SU-DHL-6 (cell line): ENCODE measurements at regions not wholly inside any gene's neighbourhood (a gene's known extent, or its start where the extent isn't known, plus 50 kb on each side); places are given as distances from the start of the nearest gene placed in this dataset.

Experiments
- H2AFZ ChIP-seq: fragments of 200-600 bp; sonication (generic); 2 replicates; pipeline ENCODE4 v1.6.1; 2014; ENCODE audit warnings: low read depth, mild to moderate bottlenecking, moderate library complexity, mixed read lengths, antibody characterized with exemption, low read length; ENCODE audit not compliant: severe bottlenecking
- H3F3A ChIP-seq: fragments of 200-600 bp; shearing (Covaris generic); 2 replicates; pipeline ENCODE4 v1.6.0; 2016; ENCODE audit warnings: antibody characterized with exemption, mild to moderate bottlenecking; ENCODE audit not compliant: insufficient read depth
- H3K27ac ChIP-seq: fragments of 200-600 bp; sonication (generic); 2 replicates; pipeline ENCODE4 v1.5.1; 2016; ENCODE audit warnings: low read depth, mild to moderate bottlenecking, low read length, moderate library complexity, mixed read lengths
- H3K27me3 ChIP-seq: fragments of 200-600 bp; sonication (generic), shearing (Covaris generic); 2 replicates; pipeline ENCODE4 v1.6.0; 2014; ENCODE audit warnings: mild to moderate bottlenecking, low read length
- H3K36me3 ChIP-seq: fragments of 200-600 bp; sonication (generic); 2 replicates; pipeline ENCODE4 v1.6.1; 2014; ENCODE audit warnings: mild to moderate bottlenecking, low read length, mixed read lengths
- H3K4me2 ChIP-seq: fragments of 300-600, 200-600 bp; shearing (Covaris generic), sonication (generic); 2 replicates; pipeline ENCODE4 v1.6.0; 2014; ENCODE audit warnings: low read length, low read depth, mild to moderate bottlenecking; ENCODE audit not compliant: poor library complexity, severe bottlenecking
- H3K4me3 ChIP-seq: fragments of 200-600 bp; sonication (generic); 2 replicates; pipeline ENCODE4 v1.5.1; 2014; ENCODE audit warnings: antibody characterized with exemption, low read length, mild to moderate bottlenecking, mixed read lengths; ENCODE audit not compliant: insufficient read depth, poor library complexity, severe bottlenecking
- H3K79me2 ChIP-seq: fragments of 200-600 bp; sonication (generic); 2 replicates; pipeline ENCODE4 v1.6.1; 2014; ENCODE audit warnings: mild to moderate bottlenecking, low read length, moderate library complexity; ENCODE audit not compliant: insufficient read depth
- H3K9ac ChIP-seq: fragments of 200-600 bp; sonication (generic); 2 replicates; pipeline ENCODE4 v1.7.0; 2014; ENCODE audit warnings: mild to moderate bottlenecking, low read length
- H3K9me2 ChIP-seq: fragments of 200-600 bp; sonication (generic); replicated peaks from 2 replicates; pipeline ENCODE4 v1.6.1; 2014; ENCODE audit warnings: low read length; ENCODE audit not compliant: insufficient read depth
- H3K9me3 ChIP-seq: fragments of 200-600 bp; sonication (generic); 2 replicates; pipeline ENCODE4 v1.6.1; 2014; ENCODE audit warnings: low read length, mixed read lengths; ENCODE audit not compliant: insufficient read depth
- H4K20me1 ChIP-seq: fragments of 200-600 bp; sonication (generic); 2 replicates; pipeline ENCODE4 v1.6.1; 2014; ENCODE audit warnings: low read depth, mild to moderate bottlenecking, antibody characterized with exemption, low read length, moderate library complexity, mixed read lengths
- CTCF ChIP-seq: fragments of 200-600 bp; sonication (generic); IDR thresholded peaks from one replicate; pipeline ENCODE4 v1.5.1; 2017; ENCODE audit warnings: antibody characterized with exemption, mild to moderate bottlenecking, low read length, moderate library complexity; ENCODE audit not compliant: insufficient read depth, poor library complexity, severe bottlenecking
- EZH2phosphoT487 ChIP-seq: fragments of 200-600 bp; sonication (generic), shearing (Covaris generic); conservative IDR thresholded peaks from 2 replicates; pipeline ENCODE4 v1.6.1; 2018; ENCODE audit warnings: mild to moderate bottlenecking, antibody characterized with exemption, low read length, moderate library complexity, mixed read lengths

GRCh38 chr2:39504790-39505335 lies 67.8 kb upstream of the MAP4K3 start:
- Histone ChIP-seq H3K9ac (no peak overlapping the region), H4K20me1 (no peaks in the 10 kb centered on the region), H3K9me2 (no peaks in the 10 kb centered on the region), H3K27me3 (no peaks in the 10 kb centered on the region), H3K79me2 (no peaks in the 10 kb centered on the region), H3K4me2 (peak overlapping the region; percentile 14), H3F3A (no peaks in the 10 kb centered on the region), H3K9me3 (no peaks in the 10 kb centered on the region), H3K27ac (no peak overlapping the region), H3K36me3 (no peaks in the 10 kb centered on the region), H2AFZ (no peak overlapping the region), H3K4me3 (no peak overlapping the region)
- TF ChIP-seq CTCF: no peak

- Histone ChIP-seq H3K36me3 (no peaks in the 10 kb centered on the region), H3K9me2 (no peaks in the 10 kb centered on the region), H4K20me1 (no peaks in the 10 kb centered on the region), H3K27me3 (no peaks in the 10 kb centered on the region), H2AFZ (no peak overlapping the region), H3K9ac (no peak overlapping the region), H3F3A (no peaks in the 10 kb centered on the region), H3K4me3 (no peak overlapping the region), H3K4me2 (no peak overlapping the region), H3K27ac (no peak overlapping the region), H3K9me3 (no peaks in the 10 kb centered on the region), H3K79me2 (no peaks in the 10 kb centered on the region)
- no peak for TF ChIP-seq CTCF
- TF ChIP-seq EZH2phosphoT487: no peak
These were observed 69.1 kb upstream of the MAP4K3 start for GRCh38 chr2:39506215-39506614.

GRCh38 chr2:39508198-39508597 lies 71.1 kb upstream of the MAP4K3 start:
- Histone ChIP-seq H3F3A (no peaks in the 10 kb centered on the region), H3K27ac (no peak overlapping the region)

More at GRCh38 chr2:39508198-39508597, 71.1 kb upstream of the MAP4K3 start:
- Histone ChIP-seq H3K4me3 (no peak overlapping the region), H3K4me2 (no peak overlapping the region), H3K9ac (no peak overlapping the region), H3K79me2 (no peaks in the 10 kb centered on the region), H3K9me2 (no peaks in the 10 kb centered on the region), H3K36me3 (no peaks in the 10 kb centered on the region), H4K20me1 (no peaks in the 10 kb centered on the region), H2AFZ (no peak overlapping the region), H3K9me3 (no peaks in the 10 kb centered on the region), H3K27me3 (no peaks in the 10 kb centered on the region)
- TF ChIP-seq EZH2phosphoT487 (no peak), CTCF (no peak)
